Activated T-helper 1 cell treated with Interleukin-2 at 50 U/mL for 16 hours (primary cell): ENCODE measurements at regions not wholly inside any gene's neighbourhood (a gene's known extent, or its start where the extent isn't known, plus 50 kb on each side); places are given as distances from the start of the nearest gene placed in this dataset.
"Not testable (repeated sequence)": the region's sequence is repeated elsewhere in the genome, so short reads cannot be mapped to it uniquely, and the experiment has no call there.

Experiments
- DNase-seq: peaks from one replicate; pipeline ENCODE4 v3.0.0-alpha.2; 2020; ENCODE audit warnings: low read depth

GRCh38 chr3:16769525-16769924, 115.2 kb upstream of the PLCL2 start:
- DNase-seq: no peak

DNA sequence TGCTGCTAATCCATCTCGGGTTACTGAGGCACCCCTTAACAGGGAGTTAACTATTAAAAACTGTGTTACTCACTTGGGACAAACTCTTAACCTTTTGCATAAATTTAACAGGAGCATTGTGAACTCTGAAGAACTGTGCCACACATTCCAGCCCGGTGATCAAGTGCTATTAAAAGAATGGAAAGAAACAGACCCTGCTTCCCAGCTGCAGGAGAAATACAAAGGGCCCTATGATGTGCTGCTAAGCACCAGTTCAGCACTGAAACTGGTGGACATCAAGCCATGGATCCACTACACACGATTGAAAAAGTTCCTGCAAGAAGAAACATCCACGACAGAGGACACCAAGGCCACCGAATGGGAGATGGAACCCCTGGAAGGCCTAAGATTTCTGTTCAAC, 114.7 kb upstream of the PLCL2 start:
- DNase-seq: no peak

DNA sequence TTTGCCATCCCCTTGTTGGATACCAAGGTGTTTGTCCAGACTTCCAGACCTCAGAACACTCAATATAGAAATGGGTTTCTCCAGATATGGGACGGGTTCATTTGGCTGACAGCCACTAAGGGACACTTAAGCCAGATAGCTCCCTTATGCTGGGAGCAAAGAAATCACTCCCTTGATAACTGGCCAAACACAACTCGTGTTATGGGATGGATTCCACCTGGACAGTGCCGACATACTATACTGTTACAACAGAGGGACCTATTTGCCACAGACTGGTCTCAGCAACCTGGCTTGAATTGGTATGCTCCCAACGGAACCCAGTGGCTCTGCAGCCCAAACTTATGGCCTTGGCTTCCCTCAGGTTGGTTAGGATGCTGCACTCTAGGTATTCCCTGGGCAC, 114.0 kb upstream of the PLCL2 start:
- DNase-seq: no peak

DNA sequence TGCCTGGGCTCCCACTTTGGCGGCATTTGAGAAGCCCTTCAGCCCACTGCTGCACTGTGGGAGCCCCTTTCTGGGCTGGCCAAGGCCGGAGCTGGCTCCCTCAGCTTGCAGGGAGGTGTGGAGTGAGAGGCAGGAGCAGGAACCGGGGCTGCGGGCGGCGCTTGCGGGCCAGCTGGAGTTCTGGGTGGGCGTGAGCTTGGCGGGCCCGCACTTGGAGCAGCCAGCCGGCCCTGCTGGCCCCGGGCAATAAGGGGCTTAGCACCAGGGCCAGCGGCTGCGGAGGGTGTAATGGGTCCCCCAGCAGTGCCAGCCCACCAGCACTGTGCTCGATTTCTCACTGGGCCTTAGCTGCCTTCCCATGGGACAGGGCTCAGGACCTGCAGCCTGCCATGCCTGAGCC, 111.2 kb upstream of the PLCL2 start:
- not testable (repeated sequence) for DNase-seq

GRCh38 chr3:16774536-16774935, 110.2 kb upstream of the PLCL2 start:
- DNase-seq: not testable (repeated sequence)

DNA sequence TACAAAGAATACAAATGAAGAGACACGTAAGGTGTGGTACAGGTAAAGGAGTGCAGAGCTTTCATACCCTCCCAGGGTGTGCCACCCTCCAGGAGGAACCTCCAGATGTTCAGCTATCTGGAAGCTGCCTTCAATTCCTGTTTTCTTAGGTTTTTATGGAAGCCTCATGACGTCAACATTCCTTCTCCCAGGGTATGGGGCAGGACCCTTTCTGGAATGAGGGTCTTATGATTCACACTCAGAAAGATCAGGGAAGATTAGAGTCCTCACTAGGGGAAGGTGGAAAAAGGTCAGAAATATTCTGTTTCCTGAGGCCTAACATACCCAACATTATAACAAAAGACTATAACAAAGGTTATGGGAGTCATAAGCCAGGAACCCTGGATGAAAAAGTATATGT, 99.8 kb upstream of the PLCL2 start:
- DNase-seq: no peak

DNA sequence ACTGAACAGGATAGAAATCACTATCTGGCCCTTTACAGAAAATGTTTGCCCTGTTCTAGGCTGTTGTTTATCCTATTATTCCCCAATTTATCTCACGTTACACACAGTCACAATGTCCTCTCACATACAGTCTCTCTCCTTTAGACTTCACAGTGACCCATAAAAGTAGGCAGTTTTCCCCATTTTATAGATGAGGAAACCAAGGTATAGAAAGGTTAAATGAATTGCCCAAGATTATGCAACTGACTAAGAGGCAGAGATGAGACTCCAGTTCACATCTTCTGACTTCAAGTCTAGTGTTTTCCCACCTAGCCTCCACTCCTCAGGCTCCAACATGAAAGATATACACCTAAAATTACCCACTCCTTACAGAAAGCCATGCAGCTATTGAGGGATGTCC, 99.3 kb upstream of the PLCL2 start:
- DNase-seq: no peak

GRCh38 chr3:16788440-16789056, 96.2 kb upstream of the PLCL2 start:
- no peak for DNase-seq

DNA sequence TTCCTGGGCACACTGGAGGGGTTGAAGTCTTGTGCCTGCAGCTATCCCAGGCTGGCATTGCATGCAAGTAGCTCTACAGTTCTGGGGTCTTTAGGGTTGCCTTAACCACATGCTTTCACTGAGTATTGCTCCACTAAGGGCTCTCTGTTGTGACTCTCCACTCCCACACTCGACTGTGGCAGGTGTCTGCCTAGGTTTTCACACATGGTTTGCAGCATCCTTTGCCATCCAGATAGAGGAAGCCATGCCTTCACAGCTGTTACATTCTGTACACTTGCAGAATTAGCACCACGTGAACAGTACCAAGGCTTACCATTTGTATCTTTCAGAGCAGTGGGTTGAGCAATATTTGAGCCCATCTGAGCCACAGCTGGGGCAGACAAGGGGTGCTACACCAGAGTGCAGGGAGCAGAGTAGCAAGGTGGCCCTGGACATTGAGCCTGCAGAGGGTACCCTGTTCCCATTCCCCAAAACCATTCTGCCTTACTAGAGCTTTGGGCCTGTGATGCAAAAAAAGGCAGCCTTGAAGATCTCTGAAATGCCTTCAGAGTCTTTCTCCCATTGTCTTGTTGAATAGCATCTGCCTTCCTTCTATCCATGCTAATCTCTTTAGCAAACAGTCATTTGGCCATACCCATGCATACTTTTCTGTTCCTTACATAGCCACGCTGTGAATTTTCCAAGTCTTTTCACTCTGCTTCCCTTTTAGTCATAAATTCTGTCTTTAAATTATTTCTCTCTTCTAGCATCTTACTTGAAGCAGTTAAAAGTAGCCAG, 95.2 kb upstream of the PLCL2 start:
- no peak for DNase-seq

DNA sequence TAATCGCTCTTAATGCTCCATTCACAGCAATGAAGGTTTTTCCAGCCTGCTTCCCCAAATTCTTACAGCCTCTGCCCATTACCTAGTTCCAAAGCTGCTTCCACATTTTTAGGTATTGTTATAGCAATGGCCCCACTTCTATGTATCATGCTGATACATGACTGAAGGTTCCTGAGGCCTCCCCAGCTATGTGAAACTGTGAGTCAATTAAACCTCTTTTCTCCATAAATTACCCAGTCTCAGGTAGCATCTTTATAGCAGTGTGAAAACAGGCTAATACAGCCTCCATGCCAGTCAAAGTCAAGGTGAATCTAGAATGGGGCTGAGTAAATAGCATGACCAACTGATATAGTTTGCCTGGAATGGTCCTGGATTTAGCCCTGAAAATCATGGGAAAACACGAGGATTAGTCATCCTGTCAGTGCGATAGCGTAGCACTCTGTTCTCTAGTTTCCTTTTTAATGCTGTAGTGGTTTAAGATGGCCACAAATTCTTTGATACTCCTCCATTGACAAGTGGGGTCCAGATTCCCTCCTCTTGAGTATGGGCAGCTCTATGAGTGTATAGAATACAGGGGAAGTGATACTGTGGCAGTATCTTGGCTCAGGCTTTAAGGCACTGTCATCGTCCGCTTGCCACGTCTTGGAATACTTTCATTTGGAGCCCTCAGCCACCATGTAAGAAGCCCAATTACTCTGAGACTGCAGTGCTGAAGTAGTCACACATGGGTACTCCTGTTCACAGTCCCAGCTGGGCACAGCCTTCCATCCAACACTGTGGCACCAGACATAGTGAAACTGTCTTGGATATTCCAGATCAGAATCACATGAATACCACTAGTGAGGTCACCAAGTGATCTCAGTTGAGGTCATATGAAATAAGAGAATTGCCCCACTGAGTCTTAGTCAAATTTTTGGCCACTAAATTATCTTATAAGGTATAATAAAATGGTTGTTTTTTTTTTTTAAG, 94.0 kb upstream of the PLCL2 start:
- no peak for DNase-seq

- no peak for DNase-seq
Measured at GRCh38 chr3:16793321-16793720, 91.4 kb upstream of the PLCL2 start.

- no peak for DNase-seq
Measured at GRCh38 chr3:16794257-16794656, 90.5 kb upstream of the PLCL2 start.

- DNase-seq: no peak
Measured at GRCh38 chr3:16795581-16795980, 89.2 kb upstream of the PLCL2 start.

DNA sequence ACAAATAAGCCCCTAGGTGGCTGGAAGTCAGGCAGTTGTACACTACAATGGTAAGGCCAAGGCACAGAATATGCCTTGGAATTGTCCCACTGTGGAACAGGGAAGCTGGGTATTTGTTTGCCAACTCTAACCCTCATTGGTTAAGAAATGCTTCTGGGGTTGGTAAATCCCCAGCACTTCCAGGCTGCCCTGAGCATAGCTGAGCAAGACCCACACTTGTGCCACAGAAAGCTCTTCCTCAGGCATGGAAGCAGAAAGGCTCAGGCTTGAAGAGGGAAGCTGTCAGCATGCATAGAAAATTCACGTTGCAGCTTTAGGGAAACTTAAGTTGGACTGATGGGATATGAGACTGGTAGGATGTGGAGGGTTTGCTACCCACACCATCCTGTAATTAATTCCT, 86.9 kb upstream of the PLCL2 start:
- no peak for DNase-seq

GRCh38 chr3:16798738-16799137, 86.0 kb upstream of the PLCL2 start:
- DNase-seq: no peak

GRCh38 chr3:16800361-16800760, 84.4 kb upstream of the PLCL2 start:
- no peak for DNase-seq

DNA sequence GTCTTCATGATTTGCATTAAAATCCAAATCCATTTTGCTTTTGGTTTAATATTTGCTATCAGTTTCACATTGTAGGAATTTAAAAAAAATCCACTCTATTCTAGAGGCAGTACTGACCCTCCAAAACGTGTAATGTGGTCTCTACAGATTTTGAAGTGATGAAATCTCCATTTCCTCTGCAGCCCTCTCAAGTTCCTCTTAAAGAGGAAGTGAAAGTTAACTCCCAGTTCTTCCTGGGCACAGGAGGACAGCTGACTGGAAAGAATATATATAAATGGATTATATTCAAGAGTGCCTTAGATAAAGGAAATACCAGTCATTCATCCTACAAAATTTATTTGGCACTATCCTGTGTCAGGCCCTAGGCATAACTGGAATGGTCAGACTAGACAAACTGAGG, 83.5 kb upstream of the PLCL2 start:
- no peak for DNase-seq

- no peak for DNase-seq
Measured at GRCh38 chr3:16801698-16802097, 83.1 kb upstream of the PLCL2 start.

DNA sequence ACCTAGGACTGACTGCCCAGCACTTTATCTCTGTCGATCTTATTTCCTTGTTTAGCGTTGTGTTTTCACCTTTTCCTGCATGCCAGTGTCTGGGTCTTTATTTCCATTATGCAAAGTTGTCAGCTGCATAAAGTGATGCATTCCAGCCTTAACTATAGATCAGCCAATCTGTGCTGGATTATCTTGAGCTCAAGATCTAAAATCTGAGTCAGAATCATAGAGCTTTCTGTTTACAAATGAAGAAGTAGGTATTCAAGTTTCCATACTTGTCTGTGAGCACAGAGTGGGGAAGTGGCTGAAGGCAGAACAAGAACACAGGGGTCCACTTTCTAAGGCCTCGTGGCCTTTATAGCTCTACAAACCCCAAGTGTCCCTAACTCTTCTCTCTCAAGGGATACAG, 82.4 kb upstream of the PLCL2 start:
- DNase-seq: no peak

DNA sequence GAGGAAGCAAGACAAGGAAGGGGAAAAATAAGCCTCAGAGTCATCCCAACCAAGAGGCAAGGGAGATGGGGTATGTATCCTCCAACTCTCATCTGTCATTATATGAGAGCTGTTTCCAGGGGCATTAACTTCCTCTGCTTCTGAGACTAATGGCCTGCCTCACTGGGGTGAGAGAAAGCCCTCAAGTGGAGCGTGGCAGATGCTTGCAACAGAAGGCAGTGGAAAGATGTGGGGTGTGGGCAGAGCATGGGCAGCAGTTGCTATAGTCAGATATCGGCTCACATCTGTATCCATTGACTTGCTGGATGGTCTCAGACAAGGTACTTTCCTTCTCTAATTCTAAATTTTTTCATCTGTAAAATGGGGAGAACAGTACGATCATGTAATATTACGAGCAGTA, 81.7 kb upstream of the PLCL2 start:
- DNase-seq: no peak

DNA sequence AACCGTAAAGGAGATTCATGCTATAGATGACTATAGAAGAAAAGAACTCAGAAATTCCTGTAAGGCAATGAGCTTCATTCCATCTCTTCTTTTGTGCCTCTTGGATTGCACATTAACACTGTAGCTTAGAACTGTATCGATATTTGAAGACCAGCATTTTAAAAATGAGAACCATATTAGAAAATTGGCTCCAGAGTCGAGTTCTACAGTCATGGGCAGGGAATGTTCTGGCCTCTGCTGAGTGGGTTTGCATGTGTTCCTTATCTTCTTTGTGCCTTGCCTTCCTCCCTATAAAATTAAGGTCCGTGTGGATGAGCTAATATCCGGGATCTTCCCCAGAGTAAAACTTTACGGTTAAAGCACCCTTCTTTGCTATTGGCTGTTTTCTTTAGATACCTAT, 77.4 kb upstream of the PLCL2 start:
- DNase-seq: no peak

- DNase-seq: no peak
Measured at GRCh38 chr3:16808393-16809107, 76.2 kb upstream of the PLCL2 start.
